ENCODE measurements at regions not wholly inside any gene's neighbourhood (a gene's known extent, or its start where the extent isn't known, plus 50 kb on each side); places are given as distances from the start of the nearest gene placed in this dataset.

- TF ChIP-seq, protein P1, sequence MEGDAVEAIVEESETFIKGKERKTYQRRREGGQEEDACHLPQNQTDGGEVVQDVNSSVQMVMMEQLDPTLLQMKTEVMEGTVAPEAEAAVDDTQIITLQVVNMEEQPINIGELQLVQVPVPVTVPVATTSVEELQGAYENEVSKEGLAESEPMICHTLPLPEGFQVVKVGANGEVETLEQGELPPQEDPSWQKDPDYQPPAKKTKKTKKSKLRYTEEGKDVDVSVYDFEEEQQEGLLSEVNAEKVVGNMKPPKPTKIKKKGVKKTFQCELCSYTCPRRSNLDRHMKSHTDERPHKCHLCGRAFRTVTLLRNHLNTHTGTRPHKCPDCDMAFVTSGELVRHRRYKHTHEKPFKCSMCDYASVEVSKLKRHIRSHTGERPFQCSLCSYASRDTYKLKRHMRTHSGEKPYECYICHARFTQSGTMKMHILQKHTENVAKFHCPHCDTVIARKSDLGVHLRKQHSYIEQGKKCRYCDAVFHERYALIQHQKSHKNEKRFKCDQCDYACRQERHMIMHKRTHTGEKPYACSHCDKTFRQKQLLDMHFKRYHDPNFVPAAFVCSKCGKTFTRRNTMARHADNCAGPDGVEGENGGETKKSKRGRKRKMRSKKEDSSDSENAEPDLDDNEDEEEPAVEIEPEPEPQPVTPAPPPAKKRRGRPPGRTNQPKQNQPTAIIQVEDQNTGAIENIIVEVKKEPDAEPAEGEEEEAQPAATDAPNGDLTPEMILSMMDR (IDR thresholded peaks at IDR 0.05; ENCODE audit: insufficient read depth, low read depth, low read length), result no peak
- ChIA-PET CTCF (interaction anchor here (1.3 kb wide), 1 partner anchor 126 kb away, joined by 4 read pairs; no protein-coding TSS in a partner anchor), POLR2A (interaction anchor here (0.7 kb wide), 2 partner anchors 9 to 204 kb away, joined by 3 to 5 read pairs; no protein-coding TSS in a partner anchor)
- DNase-seq (ENCODE audit: low read depth), result no peak
- Histone ChIP-seq H3K36me3 (ENCODE audit: control insufficient read depth, insufficient read depth, low read length) (no peaks in the 10 kb centered on the region), H3K27me3 (ENCODE audit: control insufficient read depth, insufficient read depth, low read length) (no peaks in the 10 kb centered on the region), H3K4me3 (ENCODE audit: low read depth, low read length) (no peak overlapping the region)
These were observed 73.1 kb upstream of the SLC6A6 start for GRCh38 chr3:14329116-14329830.

DNA sequence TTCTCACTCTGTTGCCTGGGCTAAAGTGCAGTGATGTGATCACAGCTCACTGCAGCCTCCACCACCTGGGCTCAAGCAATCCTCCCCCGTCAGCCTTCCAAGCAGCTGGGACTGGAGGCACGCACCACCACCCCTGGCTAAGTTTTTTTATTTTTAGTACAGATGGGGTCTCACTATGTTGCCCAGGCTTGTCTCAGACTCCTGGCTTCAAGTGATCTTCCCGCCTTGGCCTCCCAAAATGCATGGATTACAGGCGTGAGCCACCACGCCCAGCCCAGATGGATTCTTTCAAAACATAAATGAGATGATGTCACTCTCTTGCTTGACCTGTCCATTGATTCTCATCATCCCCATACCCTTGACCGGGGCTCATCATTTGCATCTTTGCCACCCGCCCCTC lies 72.6 kb upstream of the SLC6A6 start:
- Histone ChIP-seq H3K36me3 (ENCODE audit: control insufficient read depth, insufficient read depth, low read length) (no peaks in the 10 kb centered on the region), H3K27me3 (ENCODE audit: control insufficient read depth, insufficient read depth, low read length) (no peaks in the 10 kb centered on the region), H3K4me3 (ENCODE audit: low read depth, low read length) (no peak overlapping the region)
- TF ChIP-seq, protein P1 (IDR thresholded peaks at IDR 0.05; ENCODE audit: insufficient read depth, low read depth, low read length), result no peak
- DNase-seq (ENCODE audit: low read depth), result no peak
- POLR2A ChIA-PET, result interaction anchor here (0.7 kb wide), 2 partner anchors 10 to 205 kb away, joined by 3 to 5 read pairs; no protein-coding TSS in a partner anchor
- CTCF ChIA-PET, result no interaction called here

DNA sequence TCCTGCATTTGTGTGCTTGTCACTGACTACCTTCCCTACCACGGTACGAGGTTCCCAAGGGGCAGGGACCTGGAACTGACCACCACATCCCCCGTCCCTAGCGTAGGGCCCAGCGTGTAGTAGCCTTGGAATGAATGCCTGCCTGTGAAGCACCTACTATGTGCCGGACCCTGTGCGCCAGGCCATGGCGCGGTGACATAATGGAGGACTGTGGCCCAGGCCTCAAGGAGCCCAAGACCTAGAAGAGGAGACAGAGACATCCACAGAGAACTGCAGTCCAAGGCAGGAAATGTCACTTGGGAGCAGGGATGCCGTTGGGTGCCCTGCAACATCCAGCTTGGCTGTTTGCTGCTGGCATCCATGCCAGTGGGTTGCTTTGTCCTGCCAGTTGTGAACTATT lies 71.9 kb upstream of the SLC6A6 start:
- ChIA-PET CTCF (interaction anchor here (1.8 kb wide), 1 partner anchor 14 kb away, joined by 3 read pairs; no protein-coding TSS in a partner anchor), POLR2A (no interaction called here)
- no peaks in the 10 kb centered on the region for H3K27me3 ChIP-seq (ENCODE audit: control insufficient read depth, insufficient read depth, low read length)
- H3K36me3 ChIP-seq (ENCODE audit: control insufficient read depth, insufficient read depth, low read length), result no peaks in the 10 kb centered on the region
- no peak overlapping the region for H3K4me3 ChIP-seq (ENCODE audit: low read depth, low read length)
- TF ChIP-seq, protein P1 (IDR thresholded peaks at IDR 0.05; ENCODE audit: insufficient read depth, low read depth, low read length), result no peak
- no peak for DNase-seq (ENCODE audit: low read depth)

- no peaks in the 10 kb centered on the region for H3K27me3 ChIP-seq (ENCODE audit: control insufficient read depth, insufficient read depth, low read length)
- no peaks in the 10 kb centered on the region for H3K36me3 ChIP-seq (ENCODE audit: control insufficient read depth, insufficient read depth, low read length)
- DNase-seq (ENCODE audit: low read depth), result no peak
- H3K4me3 ChIP-seq (ENCODE audit: low read depth, low read length), result no peak overlapping the region
- TF ChIP-seq, protein P1 (IDR thresholded peaks at IDR 0.05; ENCODE audit: insufficient read depth, low read depth, low read length), result no peak
- POLR2A ChIA-PET, result no interaction called here
- CTCF ChIA-PET, result interaction anchor here (1.8 kb wide), 1 partner anchor 13 kb away, joined by 3 read pairs; no protein-coding TSS in a partner anchor
These were observed 71.2 kb upstream of the SLC6A6 start for GRCh38 chr3:14331251-14331650.

GRCh38 chr3:14332392-14332791 lies 70.0 kb upstream of the SLC6A6 start:
- ChIA-PET POLR2A (no interaction called here), CTCF (interaction anchor here (1.8 kb wide), 1 partner anchor 12 kb away, joined by 3 read pairs; no protein-coding TSS in a partner anchor)
- Histone ChIP-seq H3K4me3 (ENCODE audit: low read depth, low read length) (no peak overlapping the region), H3K27me3 (ENCODE audit: control insufficient read depth, insufficient read depth, low read length) (peaks cover 5% of the 10 kb centered on the region), H3K36me3 (ENCODE audit: control insufficient read depth, insufficient read depth, low read length) (no peaks in the 10 kb centered on the region)
- no peak for DNase-seq (ENCODE audit: low read depth)
- TF ChIP-seq, protein P1 (IDR thresholded peaks at IDR 0.05; ENCODE audit: insufficient read depth, low read depth, low read length), result no peak

Data from BJ (cell line).